ENCODE measurements at regions not wholly inside any gene's neighbourhood (a gene's known extent, or its start where the extent isn't known, plus 50 kb on each side); places are given as distances from the start of the nearest gene placed in this dataset.

DNA sequence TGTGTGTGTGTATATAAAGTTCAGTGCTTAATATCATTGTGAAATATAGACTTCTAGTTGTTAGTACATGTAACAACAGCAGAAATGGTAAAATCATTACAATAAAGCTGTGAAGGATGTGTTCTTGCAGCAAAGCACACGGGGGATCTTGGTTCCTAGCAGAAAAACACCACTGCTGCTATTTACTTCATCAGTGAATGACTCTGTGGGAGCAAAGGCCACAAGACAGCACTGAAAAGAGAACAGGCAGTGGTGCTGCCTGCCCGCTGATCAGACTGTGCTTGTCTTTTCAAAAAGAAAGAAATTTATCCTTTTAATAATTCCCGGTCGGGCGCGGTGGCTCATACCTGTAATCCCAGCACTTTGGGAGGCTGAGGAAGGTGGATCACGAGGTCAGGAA, 689.9 kb upstream of the CITED2 start:
- DNase-seq: no peak

DNA sequence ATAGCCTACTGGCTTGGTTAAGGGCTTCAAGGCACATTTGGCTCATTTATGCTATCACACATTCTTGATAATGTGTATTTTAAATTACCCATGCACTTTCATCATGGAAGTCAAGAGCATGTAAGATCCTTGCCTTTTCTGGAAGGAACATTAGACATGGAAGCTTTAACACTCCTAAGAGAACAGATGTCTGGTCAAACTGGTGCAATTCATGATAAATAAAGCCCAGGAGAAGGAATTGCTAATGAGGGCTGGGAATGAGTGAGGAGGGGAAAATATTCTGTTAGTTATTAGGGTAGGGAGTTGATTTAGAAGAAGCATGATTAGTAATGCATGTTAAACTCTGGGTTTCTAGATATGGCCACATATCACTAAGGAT, 688.6 kb upstream of the CITED2 start:
- DNase-seq: no peak

DNA sequence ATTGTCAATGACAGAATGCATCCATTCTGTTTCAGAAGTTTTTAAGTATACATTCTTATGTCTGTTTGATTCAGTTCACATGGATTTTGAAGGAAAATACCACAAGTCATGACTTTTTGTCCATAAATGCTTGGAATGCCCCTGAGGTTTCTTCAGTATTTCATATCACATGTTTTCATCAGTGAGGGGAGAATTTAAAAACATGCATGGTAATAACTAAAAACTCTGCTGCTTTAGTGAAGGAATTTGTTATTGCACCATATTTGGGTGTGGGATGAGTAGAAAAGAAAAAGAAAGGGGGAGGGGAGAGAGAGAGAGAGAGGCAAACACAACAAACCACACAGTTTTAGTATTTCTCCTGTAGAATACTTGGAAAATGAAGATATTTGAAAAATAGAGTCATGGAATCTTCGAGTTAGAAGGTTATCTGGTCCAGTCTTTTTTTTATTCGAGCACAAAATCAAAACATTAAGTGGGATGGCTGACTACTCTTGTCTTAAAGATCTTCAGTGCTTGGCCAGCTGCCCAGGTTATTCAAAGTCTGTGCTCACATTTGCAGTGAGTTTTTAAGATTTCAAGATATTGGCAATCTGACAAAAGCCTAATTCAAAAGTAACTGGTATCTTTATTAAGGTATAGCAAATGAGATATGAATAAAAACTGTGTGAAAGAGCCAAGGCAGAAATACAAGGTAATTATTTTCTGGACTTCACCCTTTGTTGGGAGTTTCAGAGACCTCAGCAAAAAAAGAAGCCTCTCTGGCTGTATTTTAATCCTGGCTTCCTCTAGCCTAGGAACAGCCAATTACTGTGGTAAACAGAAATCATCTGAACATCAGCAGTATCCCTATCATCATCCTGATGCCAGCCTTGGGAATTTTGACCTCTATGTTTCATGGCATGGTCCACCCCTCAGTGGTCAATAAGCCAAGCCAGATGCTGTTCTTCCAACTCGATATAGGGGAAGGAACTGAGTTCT, 687.9 kb upstream of the CITED2 start:
- no peak for DNase-seq

DNA sequence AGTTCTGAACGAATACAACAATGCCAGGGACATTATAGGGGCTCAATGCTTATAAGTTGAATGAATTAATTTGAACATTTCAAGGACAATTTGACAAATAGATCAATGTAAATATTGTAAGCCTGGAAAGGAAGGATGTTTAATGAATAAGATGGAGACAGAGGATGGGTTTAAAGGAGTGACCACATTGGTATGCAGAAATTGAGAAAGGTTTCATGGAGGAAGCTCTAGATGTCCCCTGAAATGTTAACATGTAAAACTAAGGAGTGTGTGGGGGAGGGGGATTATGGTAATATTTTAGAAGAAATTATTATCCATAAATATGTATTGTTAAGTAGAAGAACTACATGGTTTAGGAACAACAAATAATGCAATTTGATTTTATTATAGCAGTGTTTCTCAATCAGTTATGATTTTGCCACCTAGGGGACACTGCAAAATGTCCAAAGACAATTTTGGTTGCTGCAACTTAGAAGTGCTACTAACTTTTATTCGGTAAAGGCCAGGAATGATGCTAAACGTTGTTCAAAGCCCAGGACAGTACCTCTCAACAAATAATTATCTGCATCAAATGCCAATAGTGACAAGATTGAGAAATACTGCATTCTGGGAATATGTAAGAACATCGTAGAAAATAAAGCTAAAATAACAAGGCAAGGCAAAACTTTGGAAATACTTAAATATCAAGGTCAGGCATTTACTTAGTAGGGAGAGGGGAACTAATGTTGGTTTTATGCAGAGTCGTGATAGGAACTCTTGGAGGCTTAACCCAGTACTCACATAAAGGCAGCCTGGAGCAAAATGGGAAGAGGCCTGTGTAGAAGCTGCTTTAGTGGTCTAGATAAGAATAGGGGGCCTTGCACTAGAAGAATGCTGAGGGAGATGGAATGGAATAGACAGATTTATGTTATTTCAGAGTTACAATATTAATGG, 686.9 kb upstream of the CITED2 start:
- no peak for DNase-seq

DNA sequence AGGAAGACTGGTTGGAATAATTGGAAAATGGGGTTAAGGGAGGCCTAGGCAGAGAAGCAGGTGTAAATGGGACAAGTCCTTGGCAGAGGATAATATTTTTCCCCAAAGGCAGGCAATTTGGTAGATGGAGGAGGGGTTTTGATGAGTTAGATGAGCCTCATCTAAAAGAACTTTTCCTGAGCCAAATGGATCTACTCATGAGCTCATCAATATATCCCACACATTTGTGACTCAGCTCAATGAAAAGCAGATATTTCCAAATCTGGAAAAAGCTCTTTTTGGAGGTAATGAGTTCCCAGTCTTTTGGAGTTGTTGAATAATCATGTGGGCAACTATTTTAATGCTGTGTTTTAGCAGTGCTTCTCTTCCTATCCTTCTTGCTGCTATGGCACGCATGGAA, 685.5 kb upstream of the CITED2 start:
- no peak for DNase-seq

DNA sequence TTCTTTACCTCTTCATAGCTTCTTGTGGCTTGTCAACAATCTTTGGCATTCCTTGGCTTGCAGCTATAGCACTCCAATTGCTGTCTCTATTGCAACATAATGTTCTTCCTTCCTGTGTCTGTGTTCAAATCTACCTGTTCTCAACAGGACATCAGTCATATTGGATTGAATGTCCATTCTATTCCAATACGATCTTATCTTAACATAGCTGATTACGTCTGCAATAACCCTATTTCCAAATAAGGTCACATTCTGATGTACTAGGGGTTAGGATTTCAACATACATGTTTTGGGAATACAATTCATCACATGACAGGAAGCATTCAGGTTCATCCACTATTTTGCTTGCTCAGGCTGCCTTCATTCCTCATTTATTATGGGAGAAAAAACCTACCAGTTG, 684.4 kb upstream of the CITED2 start:
- no peak for DNase-seq

DNA sequence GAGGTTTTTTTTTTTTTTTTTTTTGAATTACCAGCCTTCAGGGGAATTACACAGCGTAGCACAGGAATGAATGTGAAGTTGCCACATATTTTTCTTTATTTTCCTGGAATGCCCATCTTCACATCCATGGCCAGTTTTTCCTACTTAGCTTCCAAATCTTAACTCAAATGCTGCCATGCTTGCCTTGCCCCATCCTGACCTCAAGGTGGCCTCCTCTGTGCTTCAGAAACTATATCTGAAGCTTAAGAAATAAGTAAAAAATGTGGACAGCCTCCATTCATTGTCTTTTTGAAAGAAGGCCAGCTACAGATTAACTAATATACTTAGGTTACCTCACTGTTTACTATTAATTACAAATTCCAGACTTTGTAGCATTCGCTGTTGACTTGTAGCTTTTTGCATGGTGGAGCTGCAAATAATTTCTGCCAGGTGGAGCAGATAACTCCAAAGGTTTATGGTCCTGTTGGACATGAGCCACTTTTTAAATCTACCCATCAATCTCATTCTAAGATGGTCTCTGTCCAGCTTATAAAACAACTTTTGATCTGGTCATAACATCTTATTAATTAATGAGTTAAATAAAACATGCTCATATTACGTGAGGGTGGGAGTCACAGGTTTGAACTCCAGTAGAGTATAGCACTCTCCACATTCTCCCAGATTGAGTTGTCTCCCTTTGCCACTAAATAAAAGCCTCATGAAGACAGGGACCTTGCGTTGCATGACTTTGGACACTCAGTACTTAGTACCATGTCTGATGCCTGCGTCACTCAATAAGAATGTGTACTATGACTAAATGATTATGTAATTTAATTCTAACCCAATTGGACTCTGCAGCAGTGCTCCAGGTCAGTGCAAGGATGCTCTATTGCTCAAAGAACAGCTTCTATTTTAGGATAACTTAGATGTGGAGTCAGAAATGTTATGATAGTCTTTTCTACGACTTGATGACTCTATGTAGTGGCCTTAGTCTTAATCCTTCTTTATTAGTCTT, 678.6 kb upstream of the CITED2 start:
- DNase-seq: no peak

DNA sequence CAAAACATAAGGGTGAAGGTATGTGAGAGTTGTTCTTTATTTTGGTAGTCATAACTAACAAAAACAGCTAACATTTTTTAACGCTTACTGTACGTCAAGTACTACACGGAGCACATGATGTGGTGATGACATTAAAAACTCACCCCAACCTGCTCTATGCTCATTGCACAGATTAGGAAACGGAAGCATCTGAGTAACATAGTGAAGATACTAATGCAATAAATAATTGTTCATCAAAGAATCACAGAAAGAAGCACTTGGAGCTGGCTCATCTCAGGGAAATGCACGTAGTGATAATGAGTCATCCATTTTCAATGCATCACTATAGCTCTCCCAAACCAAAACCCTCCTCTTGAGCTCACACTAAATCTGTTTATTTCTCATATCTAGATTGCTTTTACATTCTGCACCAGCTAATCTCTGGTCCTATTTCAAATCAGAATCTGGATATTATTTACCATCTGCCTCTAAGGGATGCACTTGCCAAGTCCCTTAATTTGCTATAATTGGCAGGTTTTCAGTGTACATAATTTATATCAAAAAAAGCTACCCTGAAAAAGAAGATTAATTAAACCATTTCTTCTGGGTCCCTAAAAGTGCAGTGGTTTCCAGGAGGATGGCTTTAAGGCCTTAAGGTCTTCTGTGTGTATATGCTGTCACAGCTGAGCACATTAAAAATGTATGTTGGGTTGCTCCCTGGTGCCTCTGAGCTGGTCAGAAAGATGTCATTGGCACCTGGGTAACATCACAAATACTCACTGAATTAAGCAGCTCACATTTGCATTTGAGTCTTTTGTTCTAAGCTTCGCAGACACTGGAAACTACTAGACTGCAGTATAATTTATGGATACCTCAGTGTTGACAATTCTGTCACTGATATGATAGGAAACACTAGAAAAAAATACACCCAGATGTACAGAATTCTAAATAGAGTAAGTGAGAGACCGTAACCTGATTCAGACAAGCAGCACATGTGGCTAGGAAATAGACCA, 677.4 kb upstream of the CITED2 start:
- no peak for DNase-seq

DNA sequence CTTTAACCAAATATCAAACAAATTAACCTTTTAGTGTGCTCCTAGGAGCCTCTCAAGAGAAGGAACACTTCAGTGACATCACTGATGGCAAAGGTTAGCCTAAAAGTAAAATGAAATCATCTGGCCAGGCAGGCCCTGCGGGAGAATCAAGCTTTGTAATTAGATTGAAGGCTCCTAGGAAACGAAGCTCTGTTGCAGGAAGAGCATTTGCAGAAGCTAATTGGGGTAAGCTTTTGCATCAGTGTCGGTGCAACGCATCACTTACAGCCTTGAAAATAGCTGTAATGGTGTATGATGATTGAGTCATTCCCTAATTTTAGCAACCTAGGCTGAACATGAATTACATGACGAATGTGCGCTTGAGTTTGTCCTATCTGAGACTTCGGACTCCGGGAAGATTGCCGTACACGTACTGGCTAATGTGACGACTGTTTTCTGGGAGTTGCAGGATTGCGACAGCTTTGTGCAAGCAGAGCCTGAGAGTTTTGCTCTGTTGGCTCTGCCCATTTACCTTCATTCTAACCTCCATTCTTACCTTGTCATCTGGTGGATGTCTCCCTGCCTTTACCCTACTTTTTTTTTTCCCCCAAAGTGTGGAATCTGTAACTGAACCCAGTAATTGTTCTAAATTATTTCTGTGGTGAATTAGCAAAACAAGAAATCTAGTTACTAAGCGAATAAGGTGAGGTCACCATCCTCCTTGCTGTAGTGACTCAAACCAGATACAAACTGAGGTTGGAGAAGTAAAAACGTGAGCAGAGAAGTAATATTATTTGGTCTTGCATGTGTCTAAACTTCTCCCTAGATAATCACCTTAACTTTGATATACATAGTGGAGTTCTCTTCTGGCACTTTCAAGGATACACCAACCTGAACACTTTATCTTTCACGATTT, 675.9 kb upstream of the CITED2 start:
- DNase-seq: no peak

DNA sequence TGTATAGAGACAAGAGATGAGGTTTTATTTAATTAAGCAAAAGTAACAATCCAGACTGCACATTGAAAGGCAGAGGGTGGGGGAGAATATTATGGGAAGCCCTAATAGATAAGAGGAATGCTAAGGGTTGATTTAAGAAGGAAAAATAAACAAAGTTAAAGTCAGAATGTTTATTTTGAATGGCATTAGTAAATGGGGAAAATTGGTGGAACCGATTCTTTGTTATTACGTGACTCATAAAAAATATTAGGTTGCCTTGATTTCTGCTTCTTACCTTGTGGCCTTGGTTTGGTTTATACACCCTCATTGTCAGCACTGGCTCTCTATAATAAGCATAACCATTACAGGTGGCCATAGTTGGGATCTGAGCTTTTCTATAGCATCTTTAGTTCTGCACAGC, 674.8 kb upstream of the CITED2 start:
- no peak for DNase-seq

DNA sequence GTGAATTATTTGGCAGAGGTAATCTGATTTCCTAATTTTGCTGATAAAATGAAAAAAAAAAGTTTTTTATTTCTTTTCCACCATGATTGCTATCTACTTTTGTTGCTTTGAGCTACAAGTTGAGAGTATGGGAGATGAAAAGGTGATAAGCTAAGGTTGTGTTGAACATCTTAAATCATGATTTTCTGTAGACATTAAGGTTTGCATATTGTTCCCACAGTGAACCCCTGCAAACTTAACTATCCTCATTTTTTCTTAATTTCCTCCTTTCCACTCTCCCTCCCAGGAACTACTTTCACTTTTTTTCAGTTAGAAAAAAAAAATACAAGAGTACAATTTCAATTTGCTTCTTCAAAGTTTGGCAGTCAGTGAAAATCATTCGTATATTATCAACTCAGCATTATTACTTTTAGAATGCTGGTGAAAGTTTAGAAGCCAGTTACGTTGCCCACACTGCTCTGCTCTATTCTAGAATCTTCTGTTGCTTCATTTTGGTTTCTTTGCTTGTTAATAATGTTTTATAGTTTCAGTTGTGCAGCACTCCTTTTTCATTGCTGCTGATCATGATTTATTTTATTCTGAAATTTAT, 673.8 kb upstream of the CITED2 start:
- DNase-seq: no peak

DNA sequence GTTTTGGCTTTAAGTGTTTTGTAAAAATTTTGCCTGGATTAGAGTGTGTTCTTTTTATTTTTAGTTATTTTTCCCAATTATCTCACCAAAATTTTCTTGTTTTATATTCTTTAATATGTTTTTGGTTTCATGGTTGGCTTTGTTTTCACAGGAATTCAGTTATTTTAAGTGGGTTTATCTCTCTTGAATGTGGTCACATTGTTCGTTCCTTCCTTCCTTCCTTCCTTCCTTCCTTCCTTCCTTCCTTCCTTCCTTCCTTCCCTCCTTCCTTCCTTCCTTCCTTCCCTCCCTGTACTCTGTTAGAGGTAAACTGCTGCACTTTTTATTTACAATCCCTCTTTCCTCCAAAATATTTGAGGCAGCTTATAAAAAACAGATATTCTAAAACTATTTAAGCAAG, 672.9 kb upstream of the CITED2 start:
- DNase-seq: no peak

DNA sequence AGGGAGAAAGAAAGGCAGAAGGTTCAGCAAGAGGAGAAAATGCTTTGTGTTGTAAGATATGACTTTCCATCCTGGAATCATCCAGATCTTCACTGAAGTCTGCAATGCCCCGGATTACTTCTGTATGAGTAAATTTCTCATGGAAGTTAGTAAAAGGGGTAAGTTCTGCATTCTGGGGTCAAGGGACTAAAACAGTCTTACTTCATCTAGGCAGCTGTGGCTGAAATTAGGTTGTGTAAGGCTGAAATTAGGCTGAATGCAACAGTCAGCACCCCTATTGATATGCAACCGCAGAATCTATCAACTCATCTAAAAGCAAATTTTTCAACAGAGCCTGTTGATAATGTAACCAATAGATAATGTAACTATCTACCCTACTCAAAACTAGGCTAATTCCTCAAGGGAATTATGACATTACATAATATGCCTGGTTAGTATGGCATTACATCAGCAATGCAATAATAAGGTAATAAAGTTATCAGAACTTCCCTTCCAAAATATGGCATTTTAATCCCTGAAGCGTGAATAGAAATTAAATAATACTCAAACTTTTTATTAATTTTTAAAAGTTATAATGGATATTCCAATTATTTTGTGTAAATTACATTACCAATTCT, 671.7 kb upstream of the CITED2 start:
- no peak for DNase-seq

DNA sequence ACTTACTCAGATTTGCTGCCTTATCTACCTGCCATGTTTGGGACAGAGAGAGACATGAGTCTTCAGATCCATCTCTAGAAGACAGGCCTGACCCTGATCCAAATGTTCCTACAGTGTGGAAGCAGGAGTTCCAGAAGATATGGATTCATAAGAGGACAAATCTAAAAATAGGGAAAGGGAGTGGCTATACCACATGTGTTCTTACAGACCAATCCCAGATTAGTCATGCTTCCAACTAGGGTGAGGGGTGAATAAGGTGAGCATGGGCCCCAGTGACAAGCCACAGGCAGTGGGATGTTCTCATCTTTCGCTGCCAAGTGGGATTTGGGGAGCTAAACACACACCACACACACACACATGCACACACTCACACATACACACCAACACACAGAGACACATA, 670.7 kb upstream of the CITED2 start:
- DNase-seq: no peak

DNA sequence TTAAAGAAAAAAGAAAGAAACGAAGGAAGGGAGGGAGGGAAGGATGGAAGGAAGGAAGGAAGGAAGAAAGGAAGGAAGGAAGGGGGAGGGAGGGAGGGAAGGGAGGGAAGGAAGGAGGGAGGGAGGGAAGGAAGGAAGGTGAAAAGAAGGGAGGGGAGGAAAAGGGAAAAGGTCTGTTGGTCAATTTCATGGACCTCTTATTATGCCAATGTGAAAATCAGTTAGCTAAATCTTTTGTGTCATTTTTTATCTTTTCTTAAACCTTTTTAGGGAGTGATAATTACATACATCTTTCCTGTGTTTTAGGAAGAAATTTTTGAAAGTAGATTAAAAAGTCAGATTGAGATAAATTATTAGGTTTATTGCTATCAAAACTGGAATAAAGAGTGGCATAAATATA, 670.2 kb upstream of the CITED2 start:
- no peak for DNase-seq

DNA sequence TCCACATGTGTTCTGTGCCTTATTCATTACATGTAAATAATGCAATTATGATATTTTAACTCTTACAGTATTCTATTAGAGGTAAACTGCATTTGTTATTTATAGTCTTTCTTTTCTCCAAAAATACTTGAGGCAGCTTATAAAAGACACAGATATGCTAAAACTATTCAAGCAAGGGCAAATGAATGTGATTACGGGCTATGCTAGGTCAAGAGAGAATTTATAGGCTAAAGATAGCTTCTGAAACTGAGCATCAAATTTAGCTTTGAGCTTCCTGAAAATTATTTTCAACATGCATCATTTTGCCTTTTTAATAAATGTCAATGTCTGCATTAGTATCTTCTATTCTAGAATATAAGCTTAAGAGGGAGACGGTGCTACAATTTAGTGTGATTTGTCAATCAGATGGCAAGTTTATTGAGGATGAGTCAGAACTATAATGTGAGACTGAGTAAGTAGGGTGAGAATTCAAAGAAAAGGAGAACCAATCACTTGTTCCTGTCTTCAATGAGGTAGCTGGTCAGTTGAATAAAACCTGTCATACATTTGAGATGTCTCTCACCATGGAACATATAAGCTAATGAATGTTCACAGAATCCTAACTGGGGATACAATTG, 669.4 kb upstream of the CITED2 start:
- DNase-seq: no peak

DNA sequence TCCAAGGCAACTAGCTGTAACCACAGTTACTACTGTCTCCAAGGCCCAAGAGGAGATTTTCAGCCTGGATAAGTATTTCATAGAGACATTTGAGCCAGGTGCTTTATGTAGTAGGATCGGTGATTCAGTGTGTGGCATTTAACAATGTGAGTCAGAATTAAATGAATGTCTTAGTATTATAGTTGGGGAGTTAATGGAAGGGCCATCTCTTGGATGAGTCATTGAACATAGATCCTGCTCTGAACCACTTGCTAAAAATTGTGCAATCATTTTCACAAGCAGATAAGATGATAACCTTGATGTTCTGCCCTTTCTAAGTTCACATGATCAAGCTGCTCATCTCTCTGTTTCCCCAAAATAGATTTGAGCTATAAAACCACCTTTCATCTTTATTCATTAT, 668.9 kb upstream of the CITED2 start:
- no peak for DNase-seq

DNA sequence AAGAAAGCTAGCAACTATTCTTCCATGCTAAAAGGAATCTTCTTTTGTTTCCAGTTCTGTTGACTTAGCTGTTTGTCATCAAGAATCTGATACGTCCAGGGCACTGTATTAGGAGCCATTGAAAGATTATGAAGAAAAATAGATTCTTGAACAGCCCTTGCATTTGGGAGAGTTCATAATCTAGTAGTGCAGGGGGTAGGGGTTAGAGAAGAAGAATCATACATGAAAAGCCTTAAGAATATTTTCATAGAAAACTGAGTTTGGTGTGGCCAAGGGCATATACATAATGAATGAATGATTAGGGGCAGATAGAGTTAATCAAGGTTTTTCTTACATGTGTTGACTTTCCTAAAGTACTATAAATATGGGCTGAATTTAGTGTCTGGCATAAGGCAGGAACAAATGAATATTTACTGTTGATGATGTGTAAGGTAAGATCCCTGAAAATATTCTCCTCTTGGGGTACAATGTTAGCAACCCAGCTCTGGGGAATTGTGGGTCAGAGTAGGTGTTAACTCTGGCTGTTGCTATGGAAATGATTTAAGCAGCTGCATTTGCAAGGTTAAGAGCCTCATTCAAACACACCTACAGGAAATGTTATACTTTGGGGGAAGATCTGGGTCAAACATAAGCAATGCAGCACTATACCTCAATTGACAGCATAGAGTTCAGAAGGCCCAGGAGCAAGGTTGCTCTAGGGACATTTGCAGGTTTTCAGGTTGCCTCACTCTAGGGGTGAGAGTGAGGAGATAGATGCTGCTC, 667.3 kb upstream of the CITED2 start:
- no peak for DNase-seq
